Cortex of kidney (tissue), 1 donor: ENCODE measurements at regions not wholly inside any gene's neighbourhood (a gene's known extent, or its start where the extent isn't known, plus 50 kb on each side); places are given as distances from the start of the nearest gene placed in this dataset.

Experiments
- DNase-seq: peaks from one replicate; lab custom pipeline; 2025; lab: John Stamatoyannopoulos, UW

GRCh38 chr2:176729706-176730569 is 460.7 kb downstream of the MTX2 start:
- no peak for DNase-seq

GRCh38 chr2:176732780-176733179 is 463.5 kb downstream of the MTX2 start:
- no peak for DNase-seq

- DNase-seq = no peak
These were observed 464.6 kb downstream of the MTX2 start for GRCh38 chr2:176733698-176734430.

- no peak for DNase-seq
These were observed 465.6 kb downstream of the MTX2 start for GRCh38 chr2:176734868-176735267.

- no peak for DNase-seq
These were observed 470.3 kb upstream of the HNRNPA3 start for GRCh38 chr2:176742271-176742670.

- no peak for DNase-seq
These were observed 468.9 kb upstream of the HNRNPA3 start for GRCh38 chr2:176743671-176744070.

- no peak for DNase-seq
These were observed 468.4 kb upstream of the HNRNPA3 start for GRCh38 chr2:176744146-176744545.

- DNase-seq = no peak
These were observed 466.9 kb upstream of the HNRNPA3 start for GRCh38 chr2:176745543-176746200.

GRCh38 chr2:176746411-176746810 is 466.2 kb upstream of the HNRNPA3 start:
- no peak for DNase-seq

- no peak for DNase-seq
These were observed 465.1 kb upstream of the HNRNPA3 start for GRCh38 chr2:176747506-176747905.

- no peak for DNase-seq
These were observed 464.7 kb upstream of the HNRNPA3 start for GRCh38 chr2:176747928-176748327.

GRCh38 chr2:176748662-176749061 is 463.9 kb upstream of the HNRNPA3 start:
- no peak for DNase-seq

GRCh38 chr2:176751314-176752227 is 461.0 kb upstream of the HNRNPA3 start:
- no peak for DNase-seq

- DNase-seq = no peak
These were observed 460.3 kb upstream of the HNRNPA3 start for GRCh38 chr2:176752295-176752694.

- no peak for DNase-seq
These were observed 459.4 kb upstream of the HNRNPA3 start for GRCh38 chr2:176753205-176753604.

- no peak for DNase-seq
These were observed 458.7 kb upstream of the HNRNPA3 start for GRCh38 chr2:176753752-176754474.

GRCh38 chr2:176755537-176756135 is 457.0 kb upstream of the HNRNPA3 start:
- no peak for DNase-seq

GRCh38 chr2:176758426-176758825 is 454.2 kb upstream of the HNRNPA3 start:
- DNase-seq = no peak

- no peak for DNase-seq
These were observed 452.2 kb upstream of the HNRNPA3 start for GRCh38 chr2:176760439-176760838.

GRCh38 chr2:176763130-176763529 is 449.5 kb upstream of the HNRNPA3 start:
- no peak for DNase-seq
